ENCODE measurements at regions not wholly inside any gene's neighbourhood (a gene's known extent, or its start where the extent isn't known, plus 50 kb on each side); places are given as distances from the start of the nearest gene placed in this dataset.

- no peak for DNase-seq (ENCODE audit: low read depth)
These were observed 146.2 kb upstream of the SEMA6D start for GRCh38 chr15:47570881-47571640.

GRCh38 chr15:47573673-47574072 is 143.6 kb upstream of the SEMA6D start:
- no peak for DNase-seq (ENCODE audit: low read depth)

GRCh38 chr15:47577000-47577399 is 140.3 kb upstream of the SEMA6D start:
- no peak for DNase-seq (ENCODE audit: low read depth)

GRCh38 chr15:47577461-47577860 is 139.8 kb upstream of the SEMA6D start:
- DNase-seq (ENCODE audit: low read depth) = no peak

- no peak for DNase-seq (ENCODE audit: low read depth)
These were observed 135.1 kb upstream of the SEMA6D start for GRCh38 chr15:47582233-47582632.

- DNase-seq (ENCODE audit: low read depth) = no peak
These were observed 133.0 kb upstream of the SEMA6D start for GRCh38 chr15:47584316-47584715.

- DNase-seq (ENCODE audit: low read depth) = no peak
These were observed 130.6 kb upstream of the SEMA6D start for GRCh38 chr15:47586653-47587224.

GRCh38 chr15:47587940-47588802 is 129.1 kb upstream of the SEMA6D start:
- no peak for DNase-seq (ENCODE audit: low read depth)

- no peak for DNase-seq (ENCODE audit: low read depth)
These were observed 128.3 kb upstream of the SEMA6D start for GRCh38 chr15:47588958-47589357.

- no peak for DNase-seq (ENCODE audit: low read depth)
These were observed 118.3 kb upstream of the SEMA6D start for GRCh38 chr15:47598996-47599395.

GRCh38 chr15:47599806-47600205 is 117.5 kb upstream of the SEMA6D start:
- no peak for DNase-seq (ENCODE audit: low read depth)

GRCh38 chr15:47602121-47602520 is 115.2 kb upstream of the SEMA6D start:
- DNase-seq (ENCODE audit: low read depth) = no peak

- no peak for DNase-seq (ENCODE audit: low read depth)
These were observed 114.3 kb upstream of the SEMA6D start for GRCh38 chr15:47603026-47603425.

- DNase-seq (ENCODE audit: low read depth) = no peak
These were observed 109.6 kb upstream of the SEMA6D start for GRCh38 chr15:47607695-47608094.

GRCh38 chr15:47609693-47610092 is 107.6 kb upstream of the SEMA6D start:
- DNase-seq (ENCODE audit: low read depth) = no peak

- DNase-seq (ENCODE audit: low read depth) = no peak
These were observed 106.6 kb upstream of the SEMA6D start for GRCh38 chr15:47610736-47611135.

- no peak for DNase-seq (ENCODE audit: low read depth)
These were observed 102.8 kb upstream of the SEMA6D start for GRCh38 chr15:47614360-47615011.

- no peak for DNase-seq (ENCODE audit: low read depth)
These were observed 100.4 kb upstream of the SEMA6D start for GRCh38 chr15:47616876-47617275.

GRCh38 chr15:47618241-47618640 is 99.1 kb upstream of the SEMA6D start:
- DNase-seq (ENCODE audit: low read depth) = no peak

GRCh38 chr15:47620960-47621681 is 96.2 kb upstream of the SEMA6D start:
- no peak for DNase-seq (ENCODE audit: low read depth)

GRCh38 chr15:47622055-47622454 is 95.2 kb upstream of the SEMA6D start:
- DNase-seq (ENCODE audit: low read depth) = no peak

- DNase-seq (ENCODE audit: low read depth) = no peak
These were observed 92.8 kb upstream of the SEMA6D start for GRCh38 chr15:47624503-47624902.
